ENCODE measurements at regions not wholly inside any gene's neighbourhood (a gene's known extent, or its start where the extent isn't known, plus 50 kb on each side); places are given as distances from the start of the nearest gene placed in this dataset.

- no peak for TF ChIP-seq CTCF (IDR thresholded peaks at IDR 0.05)
- no peak for TF ChIP-seq POLR2A (IDR thresholded peaks at IDR 0.05)
Observed at GRCh38 chr9:29069376-29069775, 1496.1 kb upstream of the C9orf72 start.

Data from thyroid gland (tissue), 4 donors.